Epithelial cell of esophagus (primary cell): ENCODE measurements at regions not wholly inside any gene's neighbourhood (a gene's known extent, or its start where the extent isn't known, plus 50 kb on each side); places are given as distances from the start of the nearest gene placed in this dataset.

ENCODE experiments used
- DNase-seq: peaks from one replicate; pipeline ENCODE4 v3.0.0; 2010; ENCODE audit warnings: low read depth
- H3K4me3 ChIP-seq: 2 replicates; pipeline ENCODE4 v1.5.1; 2011; ENCODE audit warnings: mild to moderate bottlenecking, low read length, control low read depth
- TF ChIP-seq, protein P1 (sequence below): IDR thresholded peaks from 2 replicates; pipeline ENCODE4 v1.5.1; 2011; ENCODE audit warnings: low read depth, mild to moderate bottlenecking, low read length, control low read depth, inconsistent platforms; ENCODE audit not compliant: insufficient read depth; ENCODE audit errors: missing control alignments

DNA sequence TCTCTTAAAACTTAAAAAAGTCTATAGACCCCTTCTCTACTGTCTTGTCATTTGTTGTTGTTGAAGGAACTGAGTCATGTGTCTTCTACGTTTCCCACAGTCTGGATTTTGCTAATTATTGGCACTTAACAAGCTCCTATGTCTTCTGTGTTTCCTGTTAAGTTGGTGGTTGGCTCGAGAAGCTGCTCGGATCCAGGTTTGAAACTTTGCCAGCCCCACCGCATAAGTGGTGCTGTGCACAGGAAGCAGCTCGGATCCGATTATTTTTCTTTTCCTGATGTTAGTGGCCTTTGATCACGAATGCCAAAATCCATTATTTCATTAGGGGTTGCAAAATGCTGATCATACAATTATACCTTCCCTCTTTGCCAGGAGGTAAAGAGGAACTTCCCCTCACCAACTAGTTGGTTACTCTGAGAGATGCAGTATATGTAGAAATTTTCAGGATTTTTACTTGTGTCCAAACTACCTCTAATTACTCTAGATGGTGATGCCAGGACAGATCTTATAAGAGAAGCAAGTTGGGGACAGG lies 186.5 kb downstream of the NSG2 start:
- TF ChIP-seq, protein P1, sequence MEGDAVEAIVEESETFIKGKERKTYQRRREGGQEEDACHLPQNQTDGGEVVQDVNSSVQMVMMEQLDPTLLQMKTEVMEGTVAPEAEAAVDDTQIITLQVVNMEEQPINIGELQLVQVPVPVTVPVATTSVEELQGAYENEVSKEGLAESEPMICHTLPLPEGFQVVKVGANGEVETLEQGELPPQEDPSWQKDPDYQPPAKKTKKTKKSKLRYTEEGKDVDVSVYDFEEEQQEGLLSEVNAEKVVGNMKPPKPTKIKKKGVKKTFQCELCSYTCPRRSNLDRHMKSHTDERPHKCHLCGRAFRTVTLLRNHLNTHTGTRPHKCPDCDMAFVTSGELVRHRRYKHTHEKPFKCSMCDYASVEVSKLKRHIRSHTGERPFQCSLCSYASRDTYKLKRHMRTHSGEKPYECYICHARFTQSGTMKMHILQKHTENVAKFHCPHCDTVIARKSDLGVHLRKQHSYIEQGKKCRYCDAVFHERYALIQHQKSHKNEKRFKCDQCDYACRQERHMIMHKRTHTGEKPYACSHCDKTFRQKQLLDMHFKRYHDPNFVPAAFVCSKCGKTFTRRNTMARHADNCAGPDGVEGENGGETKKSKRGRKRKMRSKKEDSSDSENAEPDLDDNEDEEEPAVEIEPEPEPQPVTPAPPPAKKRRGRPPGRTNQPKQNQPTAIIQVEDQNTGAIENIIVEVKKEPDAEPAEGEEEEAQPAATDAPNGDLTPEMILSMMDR, result no peak
- no peak for DNase-seq
- H3K4me3 ChIP-seq, result no peak overlapping the region

DNA sequence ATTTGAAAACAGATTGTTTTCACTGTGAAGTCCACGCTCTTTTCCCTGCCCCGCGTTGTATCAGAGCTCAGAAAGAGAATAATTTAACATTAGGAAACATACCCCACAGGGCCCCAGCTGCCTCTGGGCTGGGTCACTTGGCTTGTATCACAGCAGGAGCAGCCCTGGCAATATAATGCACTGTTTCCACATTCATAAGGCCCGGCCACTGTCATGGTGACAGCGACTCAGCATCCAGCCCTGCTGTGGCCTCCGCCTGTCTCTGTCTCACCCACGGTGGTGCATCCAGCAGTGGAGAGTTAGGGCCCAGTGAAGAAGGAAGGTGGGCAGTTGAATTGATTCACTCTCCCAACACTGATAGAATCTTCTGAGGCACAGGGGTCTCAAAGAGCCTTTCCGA lies 188.9 kb downstream of the NSG2 start:
- TF ChIP-seq, protein P1, result no peak
- no peak overlapping the region for H3K4me3 ChIP-seq
- no peak for DNase-seq

DNA sequence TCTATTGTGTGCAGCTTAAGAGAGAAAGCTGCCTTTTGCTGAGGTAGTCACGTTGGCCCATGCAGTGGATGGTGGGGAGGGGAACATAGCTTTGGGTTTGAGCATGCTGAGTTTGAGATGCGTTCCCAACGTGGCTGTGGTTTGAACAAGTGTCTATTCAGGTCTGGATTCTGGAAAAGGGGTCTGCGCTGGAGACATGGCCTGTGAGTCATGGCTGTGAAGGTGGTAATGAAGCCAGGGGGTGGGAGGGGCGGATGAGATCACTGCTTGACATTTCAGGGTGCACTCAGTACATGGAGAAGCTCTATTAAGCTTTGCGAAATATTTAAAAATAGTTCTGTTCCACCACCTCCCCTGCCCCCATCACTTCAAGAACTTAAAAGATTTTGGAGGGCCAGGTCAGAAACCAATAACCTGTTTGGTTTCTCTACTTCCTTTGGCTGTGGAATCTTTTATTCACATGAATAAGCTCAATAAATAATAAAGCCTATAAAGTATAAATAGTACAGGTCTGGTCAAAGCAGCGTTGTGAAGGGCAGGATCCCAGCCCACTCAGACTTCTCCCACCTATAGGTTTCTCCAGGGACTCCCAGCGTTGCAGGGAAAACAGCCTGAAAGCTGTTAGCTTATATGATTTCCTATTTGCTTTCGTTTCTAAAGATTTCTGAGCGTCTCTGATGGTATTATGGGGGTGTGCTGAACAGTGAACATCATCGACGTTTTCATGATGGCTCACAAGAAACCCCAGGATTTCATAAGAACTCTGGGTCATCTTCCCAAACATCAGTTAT lies 189.9 kb downstream of the NSG2 start:
- TF ChIP-seq, protein P1, result no peak
- DNase-seq, result no peak
- H3K4me3 ChIP-seq, result no peak overlapping the region

DNA sequence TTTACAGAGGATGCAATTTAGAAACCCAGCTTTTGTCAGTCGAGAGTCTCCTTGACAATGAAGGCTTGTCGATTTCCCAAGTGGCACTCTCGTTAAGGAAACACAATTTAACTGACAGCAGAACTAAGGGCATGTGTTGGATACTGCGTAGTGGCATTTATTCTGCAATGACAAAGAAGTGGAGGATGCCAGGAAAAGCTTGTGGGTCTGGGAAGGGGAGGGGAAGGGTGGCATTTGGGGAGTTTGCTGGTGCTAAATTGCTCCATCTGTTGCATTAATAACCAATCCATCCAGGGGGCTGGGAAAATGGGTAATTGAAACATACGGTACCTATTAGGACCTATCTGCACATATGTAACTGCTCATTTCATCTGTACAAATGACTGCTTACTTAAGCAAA lies 190.6 kb downstream of the NSG2 start:
- TF ChIP-seq, protein P1, result no peak
- no peak overlapping the region for H3K4me3 ChIP-seq
- no peak for DNase-seq

DNA sequence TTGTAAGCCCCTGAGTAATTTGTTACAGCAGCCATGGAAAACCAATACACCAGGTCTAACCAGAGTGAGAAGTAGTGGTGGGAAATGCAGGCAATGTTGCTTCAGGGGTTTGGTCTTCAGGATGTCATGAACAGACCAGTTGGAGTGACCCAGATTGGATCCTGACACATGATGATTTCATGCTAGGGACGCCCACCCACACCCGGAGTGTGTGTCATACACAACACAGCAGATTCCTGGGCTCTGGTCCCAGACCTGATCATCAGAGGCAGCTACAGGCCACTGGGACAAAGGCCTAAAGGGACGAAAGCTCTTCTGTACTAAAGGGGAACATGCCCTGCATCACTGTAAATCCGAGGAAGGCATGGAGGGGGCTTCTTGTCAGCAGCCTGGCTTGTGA lies 194.2 kb downstream of the NSG2 start:
- TF ChIP-seq, protein P1, result no peak

DNA sequence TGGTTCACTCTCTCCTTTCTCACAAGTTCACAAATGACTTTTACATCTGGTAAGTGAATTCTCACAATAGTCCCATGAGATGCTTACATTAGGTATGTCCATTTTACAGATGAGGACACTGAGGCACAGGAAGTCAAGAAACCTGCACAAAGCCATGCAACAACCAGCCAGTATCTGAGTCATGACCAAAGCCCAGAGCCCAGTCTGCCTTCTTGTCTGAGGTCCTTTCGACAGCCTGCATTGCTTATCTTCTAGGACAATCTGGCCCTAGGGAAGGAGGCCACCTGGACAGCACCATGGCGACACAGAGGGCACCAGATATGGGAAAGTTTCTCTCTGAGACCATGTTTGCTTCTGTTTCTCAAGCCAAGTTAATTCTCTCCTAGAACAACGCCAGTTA lies 197.1 kb downstream of the NSG2 start:
- no peak overlapping the region for H3K4me3 ChIP-seq
- no peak for DNase-seq
- TF ChIP-seq, protein P1, result no peak

More for the DNA sequence above, 194.2 kb downstream of the NSG2 start:
- H3K4me3 ChIP-seq, result no peak overlapping the region
- no peak for DNase-seq

DNA sequence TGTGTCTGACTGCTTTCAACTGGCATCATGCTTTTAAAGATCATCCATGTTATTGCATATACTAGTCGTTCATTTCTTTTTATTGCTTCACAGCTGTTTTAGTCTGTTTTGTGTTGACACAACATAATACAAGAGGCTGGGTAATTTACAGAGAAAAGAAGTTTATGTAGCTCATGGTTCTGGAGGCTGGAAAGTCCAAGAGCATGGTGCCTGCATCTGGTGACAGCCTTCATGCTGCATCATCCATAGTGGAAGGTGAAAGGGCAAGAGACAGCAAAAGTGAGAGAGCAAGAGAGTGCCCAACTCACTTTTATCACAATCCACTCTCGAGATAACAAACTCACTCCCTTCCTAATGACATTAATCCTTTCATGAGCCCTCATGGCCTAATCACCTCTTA lies 198.4 kb downstream of the NSG2 start:
- TF ChIP-seq, protein P1, result no peak
- no peak overlapping the region for H3K4me3 ChIP-seq
- no peak for DNase-seq
